HEK293 (cell line): ENCODE measurements at regions not wholly inside any gene's neighbourhood (a gene's known extent, or its start where the extent isn't known, plus 50 kb on each side); places are given as distances from the start of the nearest gene placed in this dataset.

Source experiments
- CTCF ChIA-PET: fragments of 350-600 bp; formaldehyde crosslinking; extraction: SDS; loops from one replicate; lab custom pipeline; 2021; ENCODE audit warnings: antibody characterized with exemption; lab: Yijun Ruan, JAX
- POLR2A ChIA-PET: fragments of 300-600 bp; formaldehyde crosslinking; extraction: SDS; loops from one replicate; lab custom pipeline; 2020; ENCODE audit warnings: antibody characterized with exemption, inconsistent platforms; lab: Yijun Ruan, JAX
- H3K27ac ChIP-seq: fragments of 200-500 bp; sonication (Bioruptor generic); 2 replicates; pipeline ENCODE4 v1.5.1; 2014; ENCODE audit warnings: low read depth, low read length, control low read depth, inconsistent platforms; ENCODE audit errors: extremely low read depth
- H3K36me3 ChIP-seq, 2 experiments: fragments of 200-500 bp in 1 of 2; sonication (Bioruptor generic) in 1 of 2; 1 replicate in 1 of 2; 2 replicates in 1 of 2; pipeline ENCODE4 v1.5.1; 2014 to 2017; ENCODE audit warnings: inconsistent platforms in 2 of 2, low read length in 2 of 2; ENCODE audit not compliant: control insufficient read depth in 2 of 2, insufficient read depth in 1 of 2
- H3K4me1 ChIP-seq: fragments of 200-500 bp; sonication (Bioruptor generic); 2 replicates; pipeline ENCODE4 v1.5.1; 2014; ENCODE audit warnings: mild to moderate bottlenecking, low read length, inconsistent platforms; ENCODE audit not compliant: control insufficient read depth, insufficient read depth
- H3K4me3 ChIP-seq: 2 replicates; pipeline ENCODE4 v1.5.1; 2011; ENCODE audit warnings: low read depth, mild to moderate bottlenecking, control low read depth, low read length, moderate library complexity
- H3K9me3 ChIP-seq: fragments of 200-500 bp; sonication (Bioruptor generic); 2 replicates; pipeline ENCODE4 v1.5.1; 2014; ENCODE audit warnings: low read depth, low read length, inconsistent platforms; ENCODE audit not compliant: control insufficient read depth, insufficient read depth
- ATF2 ChIP-seq: fragments of 450-650 bp; formaldehyde crosslinking; IDR thresholded peaks from 2 replicates; pipeline ENCODE4 v1.5.1; 2016; ENCODE audit warnings: missing biosample characterization, missing genetic modification characterization, low read depth
- BCL11A ChIP-seq: fragments of 450-650 bp; formaldehyde crosslinking; IDR thresholded peaks from 2 replicates; pipeline ENCODE4 v1.5.1; 2016; ENCODE audit warnings: low read depth, missing biosample characterization, missing genetic modification characterization
- GFI1B ChIP-seq: fragments of 450-650 bp; formaldehyde crosslinking; IDR thresholded peaks from 2 replicates; pipeline ENCODE4 v1.5.1; 2016; ENCODE audit warnings: missing biosample characterization, missing genetic modification characterization
- KLF16 ChIP-seq: fragments of 450-650 bp; formaldehyde crosslinking; IDR thresholded peaks from 2 replicates; pipeline ENCODE4 v1.5.1; 2017; ENCODE audit warnings: missing biosample characterization, missing genetic modification characterization
- MEIS1 ChIP-seq: sonication (generic); formaldehyde crosslinking; IDR thresholded peaks from 2 replicates; pipeline ENCODE4 v1.8.1; 2022; ENCODE audit warnings: missing genetic modification reagents, mild to moderate bottlenecking, borderline replicate concordance
- PRDM6 ChIP-seq: fragments of 450-650 bp; formaldehyde crosslinking; IDR thresholded peaks from 2 replicates; pipeline ENCODE4 v1.5.1; 2017; ENCODE audit warnings: missing biosample characterization, missing genetic modification characterization
- RBAK ChIP-seq: fragments of 450-650 bp; formaldehyde crosslinking; IDR thresholded peaks from 2 replicates; pipeline ENCODE4 v1.5.1; 2016; ENCODE audit warnings: missing biosample characterization, missing genetic modification characterization
- TRIM28 ChIP-seq: IDR thresholded peaks from 2 replicates; pipeline ENCODE4 v1.6.1; 2011; ENCODE audit warnings: low read length, control low read depth, borderline replicate concordance
- ZBTB1 ChIP-seq: fragments of 450-650 bp; formaldehyde crosslinking; IDR thresholded peaks from 2 replicates; pipeline ENCODE4 v1.5.1; 2016; ENCODE audit warnings: missing biosample characterization, missing genetic modification characterization
- ZBTB10 ChIP-seq: fragments of 450-650 bp; formaldehyde crosslinking; IDR thresholded peaks from 2 replicates; pipeline ENCODE4 v1.5.1; 2016; ENCODE audit warnings: missing biosample characterization, missing genetic modification characterization
- ZBTB26 ChIP-seq: fragments of 450-650 bp; formaldehyde crosslinking; optimal IDR thresholded peaks from 2 replicates; pipeline ENCODE3; 2016; ENCODE audit warnings: missing biosample characterization, mild to moderate bottlenecking, missing genetic modification characterization
- ZBTB7A ChIP-seq: fragments of 450-650 bp; formaldehyde crosslinking; IDR thresholded peaks from 2 replicates; pipeline ENCODE4 v1.5.1; 2016; ENCODE audit warnings: low read depth, missing biosample characterization, missing genetic modification characterization
- ZNF239 ChIP-seq: fragments of 450-650 bp; formaldehyde crosslinking; IDR thresholded peaks from 2 replicates; pipeline ENCODE4 v1.5.1; 2016; ENCODE audit warnings: missing biosample characterization, missing genetic modification characterization
- ZNF302 ChIP-seq: fragments of 450-650 bp; formaldehyde crosslinking; IDR thresholded peaks from 2 replicates; pipeline ENCODE4 v1.5.1; 2016; ENCODE audit warnings: missing biosample characterization, missing genetic modification characterization, low read depth
- ZNF350 ChIP-seq: fragments of 450-650 bp; formaldehyde crosslinking; IDR thresholded peaks from 2 replicates; pipeline ENCODE4 v1.5.0; 2017; ENCODE audit warnings: missing biosample characterization, mild to moderate bottlenecking, missing genetic modification characterization
- ZNF501 ChIP-seq: fragments of 450-650 bp; formaldehyde crosslinking; IDR thresholded peaks from 2 replicates; pipeline ENCODE4 v1.5.1; 2016; ENCODE audit warnings: missing biosample characterization, missing genetic modification characterization
- ZNF530 ChIP-seq: fragments of 450-650 bp; formaldehyde crosslinking; IDR thresholded peaks from 2 replicates; pipeline ENCODE4 v1.5.1; 2016; ENCODE audit warnings: low read depth, missing biosample characterization, missing genetic modification characterization
- ZNF571 ChIP-seq: fragments of 450-650 bp; formaldehyde crosslinking; IDR thresholded peaks from 2 replicates; pipeline ENCODE4 v1.5.0; 2017; ENCODE audit warnings: missing biosample characterization, missing genetic modification characterization
- ZNF837 ChIP-seq: fragments of 450-650 bp; formaldehyde crosslinking; IDR thresholded peaks from 2 replicates; pipeline ENCODE4 v1.5.1; 2016; ENCODE audit warnings: missing biosample characterization, missing genetic modification characterization
- ZSCAN23 ChIP-seq: fragments of 450-650 bp; formaldehyde crosslinking; IDR thresholded peaks from 2 replicates; pipeline ENCODE4 v1.5.1; 2016; ENCODE audit warnings: missing biosample characterization, missing genetic modification characterization

GRCh38 chr15:46732060-46732459 lies 985.2 kb upstream of the SEMA6D start:
- CTCF ChIA-PET, result no interaction called here
- no peaks in the 10 kb centered on the region for H3K36me3 ChIP-seq
- no peaks in the 10 kb centered on the region for H3K9me3 ChIP-seq
- H3K4me1 ChIP-seq, result no peaks in the 10 kb centered on the region
- no peak overlapping the region for H3K4me3 ChIP-seq
- no peak for TF ChIP-seq ZNF302
- no peak for TF ChIP-seq GFI1B (tag by site-specific recombination)
- TF ChIP-seq ATF2 (tag by site-specific recombination), result no peak
- no peak for TF ChIP-seq ZBTB1
- no peak for TF ChIP-seq RBAK (tag by site-specific recombination)
- no peak for TF ChIP-seq TRIM28
- no peak for TF ChIP-seq BCL11A (tag by site-specific recombination)
- no peak for TF ChIP-seq ZSCAN23 (tag by site-specific recombination)
- TF ChIP-seq PRDM6 (tag by site-specific recombination), result no peak
- no peak for TF ChIP-seq ZNF350 (tag by site-specific recombination)
- TF ChIP-seq ZBTB10, result no peak
- TF ChIP-seq ZBTB26 (tag by site-specific recombination), result no peak
- TF ChIP-seq ZNF571 (tag by site-specific recombination), result no peak
- TF ChIP-seq ZNF837 (tag by site-specific recombination), result no peak
- no peak for TF ChIP-seq ZNF530
- no peak for TF ChIP-seq ZNF239 (tag by site-specific recombination)
- no peak overlapping the region for H3K27ac ChIP-seq
- POLR2A ChIA-PET, result no interaction called here

GRCh38 chr15:46735115-46735514 lies 982.2 kb upstream of the SEMA6D start:
- Histone ChIP-seq H3K9me3 (no peaks in the 10 kb centered on the region), H3K27ac (no peak overlapping the region), H3K4me1 (no peaks in the 10 kb centered on the region), H3K36me3 (no peaks in the 10 kb centered on the region), H3K4me3 (no peak overlapping the region)
- ChIA-PET POLR2A (no interaction called here), CTCF (no interaction called here)
- TF ChIP-seq MEIS1 (CRISPR knock-in tag) (no peak), ZNF501 (tag by site-specific recombination) (no peak), KLF16 (tag by site-specific recombination) (no peak), ZNF571 (tag by site-specific recombination) (no peak), GFI1B (tag by site-specific recombination) (no peak), ZBTB7A (tag by site-specific recombination) (no peak)
